GM12878 (cell line): ENCODE measurements at regions not wholly inside any gene's neighbourhood (a gene's known extent, or its start where the extent isn't known, plus 50 kb on each side); places are given as distances from the start of the nearest gene placed in this dataset.

ENCODE experiments used
- ATAC-seq: fragments of 200-7000 bp; cut with Tn5 transposase; 3 replicates; pipeline ENCODE4 v1.9.1; 2020; ENCODE audit warnings: mild to moderate bottlenecking, moderate library complexity
- BruUV-seq: library from RNA; stranded (reverse); fragments of 400-500 nt; replicated peaks from 2 replicates; lab custom pipeline; 2021; lab: Mats Ljungman, UMichigan
- CTCF ChIA-PET: fragments of 300-600 bp; sonication (Branson Sonifier 250); formaldehyde crosslinking; extraction: SDS; loops from one replicate; lab custom pipeline; 2021; ENCODE audit warnings: inconsistent platforms; lab: Yijun Ruan, JAX
- POLR2A ChIA-PET: fragments of 350-600 bp; formaldehyde crosslinking; extraction: SDS; loops from one replicate; lab custom pipeline; 2021; ENCODE audit warnings: inconsistent platforms; lab: Charles Lee
- RAD21 ChIA-PET: fragments of 300-600 bp; sonication (Branson Sonifier 250); formaldehyde crosslinking; loops from one replicate; lab custom pipeline; 2023; ENCODE audit warnings: antibody characterized with exemption; ENCODE audit not compliant: unreplicated experiment; lab: Charles Lee
- SMC1A ChIA-PET: fragments of 300-600 bp; sonication (Branson Sonifier 250); formaldehyde crosslinking; loops from one replicate; lab custom pipeline; 2023; ENCODE audit not compliant: unreplicated experiment, uncharacterized antibody; lab: Charles Lee
- DNase-seq: peaks from one replicate; pipeline ENCODE4 v3.0.0-alpha.2; 2011; ENCODE audit warnings: low read depth, low spot score
- FAIRE-seq: peaks from 3 replicates; lab custom pipeline; 2011; peaks lifted over from hg19 to GRCh38; lab: Jason Lieb, UNC
- H2AFZ ChIP-seq: 2 replicates; pipeline ENCODE4 v1.6.0; 2011; ENCODE audit warnings: low read depth, low read length, control low read depth; ENCODE audit not compliant: control insufficient read depth
- H3K27ac ChIP-seq: 2 replicates; pipeline ENCODE4 v1.5.1; 2011; ENCODE audit warnings: control low read depth; ENCODE audit not compliant: control insufficient read depth, insufficient read depth
- H3K27me3 ChIP-seq, 2 experiments: replicated peaks in 1 of 2; 2 replicates each; pipeline versions ENCODE4 v1.6.0 to v1.6.1; 2011; ENCODE audit warnings: low read length in 1 of 2; ENCODE audit not compliant: control insufficient read depth in 2 of 2, insufficient read depth in 2 of 2
- H3K36me3 ChIP-seq, 2 experiments: 2 replicates each; pipeline ENCODE4 v1.5.1; 2011; ENCODE audit warnings: low read length in 1 of 2; ENCODE audit not compliant: control insufficient read depth in 2 of 2, insufficient read depth in 2 of 2
- H3K4me1 ChIP-seq: 2 replicates; pipeline ENCODE4 v1.6.1; 2011; ENCODE audit warnings: mild to moderate bottlenecking, low read length, moderate library complexity, mixed read lengths; ENCODE audit not compliant: control insufficient read depth, insufficient read depth
- H3K4me2 ChIP-seq: 2 replicates; pipeline ENCODE4 v1.6.0; 2011; ENCODE audit warnings: control low read depth; ENCODE audit not compliant: control insufficient read depth, insufficient read depth
- H3K4me3 ChIP-seq: fragments of 200-600 bp; sonication (generic); 2 replicates; pipeline ENCODE4 v1.5.1; 2016
- H3K79me2 ChIP-seq: 2 replicates; pipeline ENCODE4 v1.6.0; 2011; ENCODE audit warnings: low read length; ENCODE audit not compliant: control insufficient read depth, insufficient read depth
- H3K9ac ChIP-seq: 2 replicates; pipeline ENCODE4 v1.8.0; 2011; ENCODE audit warnings: low read length, control low read depth, mixed read lengths; ENCODE audit not compliant: control insufficient read depth, insufficient read depth
- H3K9me3 ChIP-seq: replicated peaks from 3 replicates; pipeline ENCODE4 v1.5.1; 2011; ENCODE audit warnings: mild to moderate bottlenecking, low read length; ENCODE audit not compliant: control insufficient read depth, insufficient read depth
- H4K20me1 ChIP-seq: 2 replicates; pipeline ENCODE4 v1.6.0; 2011; ENCODE audit not compliant: control insufficient read depth, insufficient read depth
- CUX1 ChIP-seq: IDR thresholded peaks from 2 replicates; pipeline ENCODE4 v1.6.1; 2012; ENCODE audit warnings: improper control_type of control experiment, low read depth, low read length; ENCODE audit not compliant: insufficient replicate concordance
- EP300 ChIP-seq, 2 experiments: fragments of 150-350 bp in 1 of 2; IDR thresholded peaks; 2 replicates each; pipeline ENCODE4 v1.6.1; 2011 to 2012; ENCODE audit warnings: low read depth in 2 of 2, low read length in 2 of 2, borderline replicate concordance in 1 of 2, improper control_type of control experiment in 1 of 2, inconsistent platforms in 1 of 2; ENCODE audit not compliant: control insufficient read depth in 1 of 2
- ESRRA ChIP-seq: IDR thresholded peaks from 2 replicates; pipeline ENCODE4 v1.6.1; 2012; ENCODE audit warnings: mild to moderate bottlenecking, low read length, improper control_type of control experiment
- EZH2 ChIP-seq: IDR thresholded peaks from 2 replicates; pipeline ENCODE4 v1.6.1; 2012; ENCODE audit warnings: low read depth, mild to moderate bottlenecking, control low read depth, inconsistent platforms, low read length, borderline replicate concordance; ENCODE audit not compliant: control insufficient read depth
- PML ChIP-seq: IDR thresholded peaks from 2 replicates; pipeline ENCODE4 v1.6.1; 2012; ENCODE audit warnings: low read length, inconsistent platforms
- POLR2AphosphoS5 ChIP-seq: IDR thresholded peaks from 2 replicates; pipeline ENCODE4 v1.6.1; 2011; ENCODE audit warnings: mild to moderate bottlenecking, low read length, inconsistent platforms
- PRDM15 ChIP-seq: fragments of 450-650 bp; formaldehyde crosslinking; IDR thresholded peaks from 2 replicates; pipeline ENCODE4 v1.4.0; 2020; ENCODE audit warnings: mild to moderate bottlenecking, moderate library complexity
- RAD21 ChIP-seq: IDR thresholded peaks from 2 replicates; pipeline ENCODE4 v1.6.1; 2011; ENCODE audit warnings: mild to moderate bottlenecking, low read depth, low read length, moderate library complexity; ENCODE audit not compliant: insufficient read depth
- WGBS: methylation state at CpG from one replicate; pipeline ENCODE4 v1.1.6; 2016; ENCODE audit warnings: low lambda C conversion rate; ENCODE audit not compliant: insufficient replicate concordance, insufficient coverage; ENCODE audit errors: missing lambda C conversion rate; 5-methylcytosine and 5-hydroxymethylcytosine counted together
- in situ Hi-C: fragments of 300-500 bp; cut with MboI; formaldehyde crosslinking; loops from 9 replicates; pipeline ENCODE4 v1.14.3; 2018; ENCODE audit warnings: mixed read lengths
- intact Hi-C: fragments of 100-400 bp; cut with micrococcal nuclease; formaldehyde crosslinking; loops from one replicate; pipeline ENCODE4 v1.14.2; 2022; ENCODE audit not compliant: unreplicated experiment
- TF ChIP-seq, protein P1 (sequence below): fragments of 450-650 bp; IDR thresholded peaks from 2 replicates; pipeline ENCODE4 v1.6.1; 2017; ENCODE audit warnings: borderline replicate concordance
- TF ChIP-seq, protein P2 (sequence below): fragments of 450-650 bp; IDR thresholded peaks from 2 replicates; pipeline ENCODE4 v1.6.1; 2017; ENCODE audit warnings: mild to moderate bottlenecking, low read depth, inconsistent platforms; ENCODE audit not compliant: poor library complexity, severe bottlenecking

DNA sequence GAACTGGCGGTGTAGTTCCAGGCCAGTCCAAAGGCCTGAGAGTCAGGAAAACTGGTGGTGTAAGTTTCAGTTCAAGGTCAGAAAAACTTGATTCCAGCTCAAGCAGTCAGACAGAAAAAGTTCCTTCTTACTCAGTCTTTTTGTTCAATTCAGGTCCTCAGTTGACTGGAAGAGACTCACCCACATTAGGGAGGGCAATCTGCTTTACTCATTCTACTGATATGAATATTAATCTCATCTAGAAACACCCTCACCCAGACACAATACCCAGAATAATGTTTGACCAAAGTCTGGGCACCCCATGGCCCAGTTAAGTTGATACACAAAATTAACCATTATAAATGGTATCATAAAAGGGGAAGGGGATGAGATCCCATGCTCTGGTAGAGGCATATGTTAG, 50.1 kb upstream of the LTA4H start:
- POLR2A ChIA-PET, result no interaction called here
- 35% methylated on average over 1 of the region's 1 CpG for WGBS
- H3K4me3 ChIP-seq, result no peak overlapping the region
- no peaks in the 10 kb centered on the region for H3K79me2 ChIP-seq
- CTCF ChIA-PET, result interaction anchor here (0.6 to 0.7 kb wide), 2 partner anchors 14 to 399 kb away, joined by 3 read pairs; no protein-coding TSS in a partner anchor
- no peak for DNase-seq
- intact Hi-C loops, result no loop called here
- no peak overlapping the region for H3K27ac ChIP-seq
- H3K27me3 ChIP-seq, result no peaks in the 10 kb centered on the region
- SMC1A ChIA-PET, result no interaction called here
- ATAC-seq, result no peak
- no peak overlapping the region for H3K4me2 ChIP-seq
- no peak for TF ChIP-seq CUX1
- TF ChIP-seq RAD21, result no peak
- TF ChIP-seq POLR2AphosphoS5, result no peak
- no peak for TF ChIP-seq PRDM15 (CRISPR knock-in tag)
- TF ChIP-seq PML, result no peak
- TF ChIP-seq, protein P1, sequence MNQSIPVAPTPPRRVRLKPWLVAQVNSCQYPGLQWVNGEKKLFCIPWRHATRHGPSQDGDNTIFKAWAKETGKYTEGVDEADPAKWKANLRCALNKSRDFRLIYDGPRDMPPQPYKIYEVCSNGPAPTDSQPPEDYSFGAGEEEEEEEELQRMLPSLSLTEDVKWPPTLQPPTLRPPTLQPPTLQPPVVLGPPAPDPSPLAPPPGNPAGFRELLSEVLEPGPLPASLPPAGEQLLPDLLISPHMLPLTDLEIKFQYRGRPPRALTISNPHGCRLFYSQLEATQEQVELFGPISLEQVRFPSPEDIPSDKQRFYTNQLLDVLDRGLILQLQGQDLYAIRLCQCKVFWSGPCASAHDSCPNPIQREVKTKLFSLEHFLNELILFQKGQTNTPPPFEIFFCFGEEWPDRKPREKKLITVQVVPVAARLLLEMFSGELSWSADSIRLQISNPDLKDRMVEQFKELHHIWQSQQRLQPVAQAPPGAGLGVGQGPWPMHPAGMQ, result no peak
- TF ChIP-seq ESRRA, result no peak
- no peak for TF ChIP-seq EP300 (IDR thresholded peaks at IDR 0.05; ENCODE audit: borderline replicate concordance in 1 of 2, control insufficient read depth in 1 of 2, low read depth in 2 of 2, low read length in 2 of 2)
- no peak for TF ChIP-seq EZH2
- TF ChIP-seq, protein P2, sequence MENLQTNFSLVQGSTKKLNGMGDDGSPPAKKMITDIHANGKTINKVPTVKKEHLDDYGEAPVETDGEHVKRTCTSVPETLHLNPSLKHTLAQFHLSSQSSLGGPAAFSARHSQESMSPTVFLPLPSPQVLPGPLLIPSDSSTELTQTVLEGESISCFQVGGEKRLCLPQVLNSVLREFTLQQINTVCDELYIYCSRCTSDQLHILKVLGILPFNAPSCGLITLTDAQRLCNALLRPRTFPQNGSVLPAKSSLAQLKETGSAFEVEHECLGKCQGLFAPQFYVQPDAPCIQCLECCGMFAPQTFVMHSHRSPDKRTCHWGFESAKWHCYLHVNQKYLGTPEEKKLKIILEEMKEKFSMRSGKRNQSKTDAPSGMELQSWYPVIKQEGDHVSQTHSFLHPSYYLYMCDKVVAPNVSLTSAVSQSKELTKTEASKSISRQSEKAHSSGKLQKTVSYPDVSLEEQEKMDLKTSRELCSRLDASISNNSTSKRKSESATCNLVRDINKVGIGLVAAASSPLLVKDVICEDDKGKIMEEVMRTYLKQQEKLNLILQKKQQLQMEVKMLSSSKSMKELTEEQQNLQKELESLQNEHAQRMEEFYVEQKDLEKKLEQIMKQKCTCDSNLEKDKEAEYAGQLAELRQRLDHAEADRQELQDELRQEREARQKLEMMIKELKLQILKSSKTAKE, result no peak
- TF ChIP-seq, all 136 proteins: peak for 0
- H3K9ac ChIP-seq, result no peak overlapping the region
- in situ Hi-C loops, result no loop called here
- no TSS peak for BruUV-seq
- no peak overlapping the region for H2AFZ ChIP-seq
- no peaks in the 10 kb centered on the region for H3K36me3 ChIP-seq
- H3K4me1 ChIP-seq, result no peaks in the 10 kb centered on the region
- H4K20me1 ChIP-seq, result no peaks in the 10 kb centered on the region
- peaks cover under 1% of the 10 kb centered on the region; the same call in 1 of the 3 replicates for H3K9me3 ChIP-seq
- RAD21 ChIA-PET, result no interaction called here
- no peak for FAIRE-seq
